HG02642 (cell line): ENCODE measurements at regions not wholly inside any gene's neighbourhood (a gene's known extent, or its start where the extent isn't known, plus 50 kb on each side); places are given as distances from the start of the nearest gene placed in this dataset.

Experiments used
- ATAC-seq: cut with Tn5 transposase; IDR thresholded peaks from one replicate; pipeline ENCODE4 v1.9.1; 2021; ENCODE audit warnings: mild to moderate bottlenecking; ENCODE audit not compliant: unreplicated experiment, poor library complexity

- ATAC-seq, result no peak
Observed at GRCh38 chr5:30650311-30650710, 543.2 kb upstream of the CDH6 start.

GRCh38 chr5:30638899-30639298 lies 554.6 kb upstream of the CDH6 start:
- ATAC-seq, result no peak

- no peak for ATAC-seq
Observed at GRCh38 chr5:30627945-30628344, 565.5 kb upstream of the CDH6 start.

- no peak for ATAC-seq
Observed at GRCh38 chr5:30626557-30626956, 566.9 kb upstream of the CDH6 start.

- ATAC-seq, result no peak
Observed at GRCh38 chr5:30620481-30621085, 572.9 kb upstream of the CDH6 start.

GRCh38 chr5:30608501-30608900 lies 585.0 kb upstream of the CDH6 start:
- no peak for ATAC-seq

- ATAC-seq, result no peak
Observed at GRCh38 chr5:30607301-30607894, 586.1 kb upstream of the CDH6 start.

- no peak for ATAC-seq
Observed at GRCh38 chr5:30605693-30606268, 587.7 kb upstream of the CDH6 start.

- ATAC-seq, result no peak
Observed at GRCh38 chr5:30604648-30605262, 588.7 kb upstream of the CDH6 start.

GRCh38 chr5:30600892-30601291 lies 592.6 kb upstream of the CDH6 start:
- no peak for ATAC-seq

GRCh38 chr5:30596495-30597064 lies 596.9 kb upstream of the CDH6 start:
- ATAC-seq, result no peak

- ATAC-seq, result no peak
Observed at GRCh38 chr5:30594331-30594730, 599.2 kb upstream of the CDH6 start.

- no peak for ATAC-seq
Observed at GRCh38 chr5:30592833-30593232, 600.7 kb upstream of the CDH6 start.

- no peak for ATAC-seq
Observed at GRCh38 chr5:30581198-30581935, 612.1 kb upstream of the CDH6 start.

- no peak for ATAC-seq
Observed at GRCh38 chr5:30574761-30575160, 618.7 kb upstream of the CDH6 start.

GRCh38 chr5:30572279-30572678 lies 621.2 kb upstream of the CDH6 start:
- ATAC-seq, result no peak

- ATAC-seq, result no peak
Observed at GRCh38 chr5:30561771-30562170, 631.7 kb upstream of the CDH6 start.

GRCh38 chr5:30551618-30552017 lies 641.9 kb upstream of the CDH6 start:
- ATAC-seq, result no peak

GRCh38 chr5:30548580-30549305 lies 644.7 kb upstream of the CDH6 start:
- no peak for ATAC-seq

- no peak for ATAC-seq
Observed at GRCh38 chr5:30540150-30540549, 653.3 kb upstream of the CDH6 start.
